ENCODE measurements at regions not wholly inside any gene's neighbourhood (a gene's known extent, or its start where the extent isn't known, plus 50 kb on each side); places are given as distances from the start of the nearest gene placed in this dataset.

DNA sequence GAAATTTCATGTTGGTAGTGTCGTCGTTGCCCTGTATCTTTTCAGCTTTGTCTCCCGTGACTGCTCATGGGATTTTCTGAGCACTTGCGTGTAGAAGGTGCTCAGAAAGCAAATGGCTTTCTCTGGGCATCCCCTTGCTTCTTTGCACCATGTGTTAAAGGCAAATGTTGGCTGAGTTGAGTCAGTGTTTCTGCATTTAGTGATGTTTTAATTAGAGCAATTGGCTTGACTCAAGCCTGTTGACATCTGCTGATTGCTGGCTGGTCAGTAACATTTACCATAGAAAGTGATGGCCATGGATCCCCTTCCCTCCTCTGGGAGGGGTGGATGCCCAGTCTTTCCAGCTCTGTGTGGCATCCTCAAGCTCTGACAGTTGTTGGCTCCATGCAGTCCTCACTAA lies 187.2 kb upstream of the MPHOSPH6 start:
- DNase-seq = no peak

DNA sequence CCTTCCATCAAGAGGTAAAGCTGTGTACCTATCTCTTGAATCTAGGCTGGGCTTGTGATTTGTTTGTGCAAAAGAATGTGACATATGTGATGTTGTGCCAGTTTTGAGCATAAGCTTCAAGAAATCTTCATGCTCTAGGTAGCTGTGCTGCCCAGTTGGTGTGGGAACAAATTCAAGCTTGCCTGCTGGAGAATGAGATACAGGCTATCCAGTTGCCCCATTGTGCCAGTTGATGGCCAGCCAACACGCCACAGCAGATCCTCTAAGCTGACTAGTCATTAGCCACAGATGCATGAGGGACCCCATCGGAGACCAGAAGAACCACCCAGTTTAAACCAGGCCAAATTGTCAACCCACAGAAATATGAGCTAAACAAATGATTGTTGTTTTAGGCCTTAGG lies 180.5 kb upstream of the MPHOSPH6 start:
- no peak for DNase-seq

DNA sequence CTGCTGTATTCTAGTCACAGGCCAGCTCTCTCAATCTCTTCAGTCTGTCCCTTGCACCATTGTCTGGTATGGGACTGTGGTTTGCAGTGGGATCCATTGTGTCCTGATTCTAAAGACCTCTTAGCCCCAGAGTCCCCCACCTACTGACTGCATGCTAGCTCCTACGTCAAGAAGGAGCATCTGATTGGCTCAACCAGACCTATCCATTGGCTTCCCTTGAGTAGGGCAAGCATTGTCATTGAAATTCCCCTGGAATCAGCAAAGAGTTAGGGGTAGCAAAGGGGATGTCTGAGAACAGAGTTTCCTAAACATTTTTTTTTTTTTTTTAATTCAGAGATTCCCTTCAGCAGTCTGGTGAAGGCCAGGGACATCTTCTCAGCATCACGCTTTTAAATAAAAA lies 175.3 kb upstream of the MPHOSPH6 start:
- DNase-seq = no peak

DNA sequence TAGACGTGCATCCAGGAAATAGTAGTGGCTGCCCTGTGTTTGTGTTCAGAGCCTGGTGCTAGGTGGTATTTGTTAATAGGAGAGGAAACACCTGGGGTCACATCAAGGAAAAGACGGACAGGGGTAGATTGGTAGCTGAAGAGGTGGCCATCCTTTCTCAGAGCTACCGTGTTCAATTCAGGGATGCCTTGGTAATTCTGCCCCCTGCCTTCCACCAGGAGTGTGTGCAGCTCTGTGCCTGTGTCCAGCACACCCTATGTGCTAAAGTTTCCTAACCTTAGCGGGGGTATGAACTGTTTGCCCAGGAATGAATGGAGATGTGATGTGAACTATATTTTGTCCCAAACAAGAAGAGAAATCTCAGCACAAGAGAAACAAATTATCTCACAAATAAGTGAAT lies 174.1 kb upstream of the MPHOSPH6 start:
- DNase-seq = no peak

DNA sequence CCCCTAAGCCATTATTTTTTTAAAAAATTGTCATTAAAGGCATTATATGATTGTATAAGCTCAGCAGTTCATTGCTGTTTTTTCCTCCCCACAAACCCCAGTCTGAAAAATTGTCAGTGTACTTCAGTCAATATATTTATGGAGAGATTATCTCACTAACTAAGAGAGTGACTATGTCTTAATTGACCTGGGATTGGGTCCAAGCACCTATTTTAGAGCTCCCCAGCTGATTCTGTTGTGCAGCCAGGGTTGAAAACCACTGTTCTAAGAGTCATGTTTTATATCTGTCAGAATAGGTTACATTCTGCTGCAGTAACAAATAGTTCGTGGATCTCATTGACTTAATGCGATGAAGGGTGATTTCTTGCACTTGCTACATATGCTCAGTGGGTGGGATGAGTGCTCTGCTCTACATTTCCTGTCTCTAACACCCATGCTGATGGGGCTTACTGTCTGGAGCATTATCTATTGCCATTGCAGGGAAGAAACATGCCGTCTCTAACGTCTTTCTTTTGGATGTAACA lies 171.2 kb upstream of the MPHOSPH6 start:
- DNase-seq = no peak

DNA sequence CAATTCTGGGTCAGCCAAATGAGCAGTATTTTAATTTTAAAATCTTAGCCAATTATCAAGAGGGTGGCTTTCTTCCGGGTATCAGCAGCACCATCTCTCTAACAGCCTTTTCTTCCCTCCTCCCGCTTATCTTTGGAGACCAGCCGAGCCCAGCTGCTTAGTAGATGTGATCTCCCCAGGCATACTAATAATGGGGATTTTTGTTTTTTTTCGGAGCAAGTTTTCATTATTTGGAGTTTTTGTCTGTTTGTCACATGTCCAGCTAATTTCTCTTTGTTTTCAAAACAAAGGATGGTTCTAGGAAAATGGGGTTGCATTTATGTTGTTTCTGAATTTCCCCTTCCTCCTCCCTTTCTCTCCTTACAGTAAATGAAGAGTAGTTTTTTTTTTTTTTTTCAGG lies 170.5 kb upstream of the MPHOSPH6 start:
- no peak for DNase-seq

DNA sequence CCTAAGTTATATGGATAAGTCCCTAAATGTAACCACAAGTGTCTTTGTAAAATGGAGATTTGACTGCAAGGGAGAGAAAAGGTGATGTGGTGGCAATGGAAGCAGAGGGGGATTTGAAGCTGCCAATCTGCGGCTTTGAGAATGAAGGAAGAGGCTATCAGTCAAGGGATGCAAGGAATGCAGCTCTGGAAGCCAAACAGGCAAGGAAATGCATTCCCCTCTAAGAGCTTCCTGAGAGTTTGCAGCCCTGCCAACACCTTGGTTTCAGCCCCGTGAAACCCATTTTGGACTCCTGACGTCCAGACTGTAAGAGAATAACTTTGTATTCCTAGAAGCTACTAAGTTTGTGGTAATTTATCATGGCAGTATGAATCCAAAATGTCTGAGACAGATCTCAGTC lies 167.3 kb upstream of the MPHOSPH6 start:
- no peak for DNase-seq

DNA sequence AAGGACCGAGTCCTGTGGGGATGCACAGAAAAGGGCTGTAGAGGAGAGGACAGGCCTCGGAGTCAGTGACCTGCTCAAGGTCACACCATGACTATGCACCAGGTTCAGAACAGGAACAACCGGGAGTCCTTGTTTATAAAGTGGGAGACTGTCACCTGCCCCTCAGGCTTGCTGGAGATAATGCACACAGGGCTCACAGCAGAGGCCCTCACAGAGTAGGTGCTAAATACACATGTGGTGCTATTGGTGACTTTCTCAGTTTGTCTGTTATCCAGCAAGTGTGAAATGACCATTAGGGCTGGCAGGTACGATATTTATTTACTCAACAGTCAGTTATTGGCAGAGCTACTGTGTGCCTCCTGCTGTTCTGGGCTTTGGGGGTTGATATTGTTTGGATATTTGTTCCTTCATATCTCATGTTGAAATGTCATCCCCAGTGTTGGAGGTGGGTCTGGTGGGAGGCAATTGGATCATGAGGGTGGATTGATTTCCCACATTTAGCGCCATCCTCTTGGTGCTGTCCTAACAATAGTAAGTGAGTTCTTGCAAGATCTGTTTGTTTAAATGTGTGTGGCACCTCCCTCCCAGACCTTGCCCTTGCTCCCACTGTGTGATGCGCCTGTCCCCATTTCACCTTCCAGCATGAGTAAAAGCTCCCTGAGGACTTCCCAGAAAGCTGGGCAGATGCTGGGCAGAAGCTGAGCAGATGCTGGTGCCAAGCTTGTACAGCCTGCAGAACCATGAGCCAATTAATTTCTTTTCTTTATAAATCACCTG lies 162.1 kb upstream of the MPHOSPH6 start:
- DNase-seq = no peak

DNA sequence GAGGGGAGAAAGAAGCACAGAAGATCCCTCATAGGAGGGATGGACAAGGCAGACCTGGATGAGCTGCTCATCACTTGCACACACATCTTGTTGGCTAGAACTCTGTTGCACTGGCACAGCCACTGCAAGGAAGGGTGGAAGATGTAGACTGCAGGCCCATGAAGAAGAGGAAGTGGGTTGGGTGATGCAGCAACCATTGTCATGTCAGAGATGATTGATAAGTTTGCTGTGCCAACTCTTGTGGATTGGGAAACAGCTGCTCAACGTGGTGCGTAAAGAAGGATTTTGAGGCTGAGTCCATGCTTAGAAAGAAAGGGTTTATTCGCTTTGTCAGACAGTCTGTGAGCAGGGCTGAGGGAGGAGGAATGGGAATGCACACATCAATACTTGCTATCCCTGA lies 161.4 kb upstream of the MPHOSPH6 start:
- no peak for DNase-seq

DNA sequence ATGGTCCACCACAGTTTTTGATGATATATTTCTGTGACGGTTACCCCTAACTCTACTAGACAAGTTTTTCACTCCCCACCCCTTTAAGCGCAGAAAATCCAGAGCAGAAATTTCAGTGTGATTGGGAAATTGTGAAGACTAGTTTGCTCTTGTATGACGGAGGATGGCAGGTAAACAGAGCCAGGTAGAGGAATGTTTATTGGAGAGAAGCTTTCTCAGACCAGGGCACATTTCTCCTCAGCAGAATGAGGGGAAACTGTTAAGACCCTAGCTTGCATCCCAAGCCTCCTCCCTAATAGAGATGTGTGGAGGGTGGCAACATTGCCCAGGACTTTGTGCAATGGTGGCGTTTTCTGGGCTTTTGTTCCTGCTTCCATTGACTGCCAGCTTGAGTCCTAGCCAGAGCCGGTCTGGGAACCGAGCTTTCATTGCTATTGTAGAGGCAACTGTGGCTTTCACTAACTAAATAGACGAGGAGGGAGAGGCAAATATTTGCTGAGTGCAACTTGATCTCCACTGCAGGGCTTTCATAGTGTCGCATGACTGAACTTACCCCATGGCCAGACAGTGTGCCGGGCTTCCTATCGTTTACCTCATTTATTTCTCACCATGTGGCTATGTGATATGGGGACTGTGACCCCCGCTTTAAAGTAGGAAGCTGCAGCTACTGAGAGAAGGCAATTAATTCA lies 159.6 kb upstream of the MPHOSPH6 start:
- DNase-seq = no peak

DNA sequence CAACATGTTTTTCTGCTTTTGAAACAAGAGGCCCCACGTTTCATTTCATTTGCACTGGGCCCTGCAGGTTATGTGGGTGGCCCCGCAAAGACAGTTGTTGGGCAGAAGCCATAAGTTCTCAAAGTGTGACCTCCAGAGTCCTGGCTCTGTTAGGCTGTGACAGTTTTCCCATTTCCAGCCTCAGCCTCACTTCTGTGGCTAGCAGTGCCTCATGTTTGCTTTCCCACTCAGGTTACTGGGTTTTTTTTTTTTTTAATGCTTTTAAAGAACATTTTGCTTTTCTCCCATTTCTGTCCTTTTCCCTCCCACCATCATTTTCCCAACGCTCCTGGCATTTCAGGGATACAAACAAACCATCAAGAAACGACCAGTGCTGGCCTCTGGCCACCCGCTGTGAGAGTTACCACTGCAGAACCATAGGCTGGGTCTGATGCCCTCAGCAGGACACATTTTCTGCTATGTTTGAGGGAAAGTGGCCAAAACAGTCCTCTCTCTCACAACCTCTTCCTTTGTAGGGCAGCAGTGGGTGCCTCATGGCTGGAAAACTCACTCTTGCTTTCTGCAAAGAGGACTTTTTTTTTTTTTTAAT lies 159.0 kb upstream of the MPHOSPH6 start:
- DNase-seq = no peak

DNA sequence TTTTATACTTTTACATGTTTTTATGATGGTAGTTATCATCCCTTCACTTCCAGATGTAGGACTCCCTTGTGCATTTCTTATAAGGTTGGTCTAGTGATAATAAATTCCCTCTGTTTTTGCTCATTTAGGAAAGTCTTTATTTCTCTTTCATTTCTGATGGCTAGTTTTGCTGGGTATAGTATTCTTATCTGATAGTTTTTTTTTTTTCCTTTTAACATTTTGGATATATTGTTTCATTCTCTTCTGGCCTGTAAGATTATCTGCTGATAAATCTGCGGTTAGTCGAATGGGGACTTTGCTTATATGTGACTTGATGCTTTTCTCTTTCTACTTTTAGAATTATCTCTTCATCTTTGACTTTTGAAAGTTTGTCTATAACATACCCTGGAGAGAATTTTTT lies 153.1 kb upstream of the MPHOSPH6 start:
- DNase-seq = no peak

DNA sequence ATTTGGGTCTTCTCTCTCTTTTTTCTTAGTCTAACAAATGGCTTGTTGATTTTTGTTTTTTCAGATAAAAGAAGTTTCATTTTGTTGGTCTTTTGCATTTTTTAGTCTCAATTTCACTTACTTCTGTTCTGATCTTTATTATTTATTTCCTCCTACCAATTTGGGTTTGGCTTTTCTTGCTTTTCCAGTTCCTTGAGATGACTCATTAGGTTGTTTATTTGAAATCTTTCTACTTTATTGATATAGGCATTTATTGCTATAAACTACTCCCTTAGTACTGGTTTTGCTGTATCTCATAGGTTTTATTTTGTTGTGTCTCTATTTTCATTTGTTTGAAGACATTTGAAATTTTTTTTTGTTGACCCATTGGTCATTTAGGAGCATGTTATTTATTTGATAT lies 152.2 kb upstream of the MPHOSPH6 start:
- no peak for DNase-seq

DNA sequence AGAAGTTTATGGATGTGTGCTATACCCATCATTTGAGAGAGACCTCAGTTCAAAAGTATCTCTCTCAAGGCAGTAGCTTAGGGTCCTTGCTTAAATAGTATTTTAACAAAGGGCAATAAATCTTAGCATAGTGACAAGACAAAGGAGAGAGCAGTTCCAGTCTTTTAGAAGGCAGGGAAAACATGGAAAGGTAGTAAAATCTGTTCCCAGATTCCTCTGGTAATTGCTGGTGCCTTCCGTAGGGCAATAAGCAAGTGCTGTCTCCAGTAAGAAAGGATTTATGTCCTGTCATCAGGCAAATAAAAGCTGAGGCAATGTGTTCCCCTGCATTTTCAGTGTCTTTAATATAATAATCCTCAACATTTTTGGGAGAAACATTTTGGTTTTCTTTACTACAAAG lies 149.0 kb upstream of the MPHOSPH6 start:
- DNase-seq = no peak

DNA sequence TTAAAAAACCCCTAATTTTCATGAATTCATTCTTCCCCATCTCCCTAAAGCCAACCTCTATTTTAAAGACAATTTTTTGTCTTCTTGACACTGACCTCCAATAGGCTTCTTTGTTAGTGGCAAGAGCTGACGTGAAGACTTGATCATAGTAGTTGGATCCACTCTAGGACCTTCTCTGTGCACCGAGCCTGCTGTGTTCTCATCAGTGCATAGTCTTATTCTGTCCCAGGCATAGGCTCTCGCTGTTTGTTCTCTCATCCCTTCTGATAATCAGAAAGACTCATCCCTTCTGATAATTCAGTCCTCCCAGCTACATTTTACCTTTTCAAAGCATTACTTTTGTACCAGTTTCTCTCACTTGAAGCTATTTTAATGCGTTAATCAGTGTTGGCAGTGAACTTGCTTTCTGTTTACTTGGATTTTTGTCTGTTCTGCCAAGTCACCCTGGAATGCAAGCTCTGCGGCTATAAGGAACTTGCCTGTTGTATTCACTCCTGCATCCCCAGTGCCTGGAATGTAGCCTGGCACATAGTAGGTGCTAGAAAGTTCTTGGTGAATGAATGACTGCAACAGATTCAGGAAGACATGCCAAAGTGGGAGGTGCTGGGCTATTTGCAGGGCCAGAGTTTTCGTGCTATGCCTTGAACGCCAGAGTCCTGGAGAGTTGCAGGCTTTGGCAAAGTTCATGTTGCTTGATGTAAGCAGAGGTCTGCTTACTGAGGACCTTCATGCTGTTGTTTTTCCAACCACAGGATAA lies 147.6 kb upstream of the MPHOSPH6 start:
- no peak for DNase-seq

DNA sequence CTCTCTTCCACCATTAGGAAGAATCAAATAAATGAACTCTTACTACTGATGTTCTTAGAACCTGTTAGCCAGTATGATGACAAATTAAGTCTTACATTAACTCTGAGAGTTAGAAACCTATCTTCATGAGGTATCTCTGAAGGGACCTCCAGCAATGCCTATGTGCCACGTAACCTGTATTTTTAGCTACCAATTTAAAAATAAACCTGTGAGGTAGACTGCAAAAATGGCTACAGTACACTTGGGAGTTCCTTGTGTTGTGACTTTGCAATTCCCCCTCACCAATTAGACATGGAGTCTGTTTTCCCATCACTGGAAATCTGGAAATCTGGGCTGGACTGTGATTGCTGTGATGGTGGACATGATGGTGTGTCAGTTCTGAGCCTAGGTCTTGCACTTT lies 143.7 kb upstream of the MPHOSPH6 start:
- no peak for DNase-seq

DNA sequence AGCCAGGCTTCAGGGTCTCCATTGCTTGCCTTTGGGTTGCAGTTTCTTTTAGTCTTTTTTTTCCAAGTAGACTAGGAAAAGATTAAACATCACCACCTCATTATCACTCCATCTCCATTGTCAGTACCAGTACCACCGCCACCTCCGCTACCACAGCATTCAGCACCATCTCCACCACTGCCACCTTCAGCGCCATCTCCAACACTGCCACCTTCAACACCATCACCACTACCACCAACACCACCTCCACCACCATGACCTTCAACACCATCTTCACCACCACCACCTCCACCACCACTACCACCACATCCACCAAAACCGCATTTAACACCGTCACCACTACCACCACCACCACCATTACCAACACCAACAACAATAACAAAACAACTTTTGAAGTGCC lies 141.5 kb upstream of the MPHOSPH6 start:
- DNase-seq = no peak

DNA sequence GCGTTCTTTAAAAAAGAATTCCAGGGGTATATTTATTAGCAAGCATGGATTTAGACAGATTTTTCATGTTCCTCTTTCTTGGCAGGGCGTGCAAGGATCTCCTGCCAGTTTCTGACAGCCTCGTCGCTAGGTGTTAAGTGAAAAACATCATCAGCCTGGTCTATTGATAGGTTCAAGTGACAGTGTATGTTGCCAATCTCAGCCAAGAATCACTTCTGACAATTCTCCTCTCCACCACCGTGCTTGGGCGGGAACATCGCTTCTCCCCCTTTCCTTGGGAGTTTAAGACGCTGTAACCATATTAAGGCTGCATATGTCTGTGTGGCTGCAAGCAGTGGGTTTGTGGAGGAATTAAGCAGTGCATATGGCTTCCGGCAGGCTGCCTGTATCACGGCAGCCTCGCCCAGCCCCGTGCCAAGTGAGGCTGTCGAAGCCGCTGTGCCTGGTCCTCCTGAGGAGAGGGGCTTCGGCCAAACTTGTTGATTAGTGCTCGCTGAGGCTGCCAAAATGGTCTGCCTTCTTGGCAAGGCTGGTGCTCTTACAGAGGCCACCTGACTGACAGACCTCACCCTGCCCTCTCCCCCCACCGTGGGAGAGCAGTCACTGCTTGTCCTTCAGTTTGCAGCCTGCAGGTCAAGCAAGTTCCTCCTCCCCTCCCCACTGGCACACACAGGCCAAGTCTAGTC lies 132.2 kb upstream of the MPHOSPH6 start:
- peak; percentile 27 for DNase-seq

DNA sequence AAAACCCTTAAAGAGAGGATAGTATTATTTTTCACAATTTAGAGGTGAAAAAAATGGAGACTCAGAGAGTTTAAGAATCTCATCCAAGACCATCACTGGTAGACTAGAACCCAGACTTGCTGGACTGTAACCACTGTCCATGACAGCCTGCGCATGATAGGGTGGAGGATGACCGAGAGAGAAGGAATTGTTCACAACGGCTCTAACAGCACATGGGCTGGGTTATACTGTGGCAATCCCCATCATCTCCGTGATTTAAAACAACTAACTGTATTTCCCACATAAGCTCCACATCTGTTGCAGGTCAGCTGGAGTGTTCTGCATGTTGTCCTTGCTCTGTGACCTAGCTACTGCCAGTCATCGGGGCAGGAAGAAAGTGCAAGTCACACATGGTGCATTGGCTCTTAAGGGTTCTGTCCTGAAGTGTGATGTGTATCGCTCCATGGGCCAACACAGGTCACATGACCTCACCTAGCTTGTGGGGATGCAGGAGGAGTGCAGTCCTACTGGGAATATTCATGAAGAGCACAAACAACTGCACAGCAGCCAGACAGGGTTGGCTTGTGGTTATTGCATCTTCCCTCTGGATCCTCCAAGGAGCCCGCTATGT lies 131.2 kb upstream of the MPHOSPH6 start:
- no peak for DNase-seq

DNA sequence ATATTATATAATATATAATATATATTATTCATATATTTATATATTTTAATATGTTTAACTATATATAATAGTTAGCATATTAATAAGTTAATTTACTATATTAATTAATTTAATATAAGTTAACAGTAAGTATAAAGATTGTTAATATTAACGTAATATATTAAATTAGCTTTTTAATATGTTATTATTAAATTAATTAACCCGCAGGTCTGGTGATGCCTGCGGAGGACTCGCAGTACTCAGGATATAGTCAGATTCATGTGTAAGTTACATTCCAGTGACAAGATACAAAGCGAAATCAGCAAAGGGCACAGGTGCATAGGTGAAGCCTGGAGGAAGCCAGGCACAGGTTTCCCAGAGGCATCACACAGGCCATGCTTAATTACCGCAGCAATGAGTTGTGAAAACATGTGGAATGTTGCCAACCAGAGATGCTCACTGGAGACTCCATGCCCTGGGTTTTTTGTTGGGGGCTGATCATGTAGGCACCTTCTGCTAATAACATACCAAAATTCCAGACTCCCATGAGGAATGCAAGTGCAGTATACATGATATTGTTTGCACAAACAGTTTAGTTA lies 130.4 kb upstream of the MPHOSPH6 start:
- DNase-seq = no peak

DNA sequence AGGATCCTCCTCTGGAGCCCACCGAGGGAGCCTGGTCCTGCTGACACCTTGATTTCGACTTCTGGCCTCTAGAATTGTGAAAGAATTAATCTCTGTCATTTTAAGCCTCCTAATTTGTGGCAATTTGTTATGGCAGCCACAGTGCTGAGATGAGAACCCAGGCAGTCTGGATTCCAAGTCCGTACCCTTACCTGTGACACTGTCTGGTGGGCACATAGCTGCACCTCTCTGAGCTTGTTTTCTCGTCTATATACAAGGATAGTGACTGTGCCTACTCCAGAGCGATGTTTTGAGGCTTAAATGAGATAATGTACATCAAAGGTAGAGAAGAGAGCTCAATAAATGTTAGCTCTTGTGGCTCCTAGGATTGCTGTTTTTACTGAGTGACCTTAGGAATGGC lies 128.4 kb upstream of the MPHOSPH6 start:
- DNase-seq = no peak

All from right hindlimb (tissue), 1 donor.